Gastroesophageal sphincter (tissue), 4 donors: ENCODE measurements at regions not wholly inside any gene's neighbourhood (a gene's known extent, or its start where the extent isn't known, plus 50 kb on each side); places are given as distances from the start of the nearest gene placed in this dataset.

ENCODE experiments used
- ATAC-seq: fragments of 150-250 bp; one replicate; pipeline ENCODE4 v1.9.1; 2016; ENCODE audit warnings: mild to moderate bottlenecking, moderate library complexity
- H3K27ac ChIP-seq, 4 donors: fragments of 200-600 bp; sonication (generic) in 3 of 4; 1 replicate in 3 of 4; 2 replicates in 1 of 4; pipeline ENCODE4 v1.5.1; 2016 to 2019
- H3K27me3 ChIP-seq: fragments of 200-600 bp; sonication (generic); one replicate; pipeline ENCODE4 v1.5.1; 2019
- H3K36me3 ChIP-seq, 2 donors: fragments of 200-600 bp; sonication (generic); one replicate each; pipeline ENCODE4 v1.5.1; 2019; ENCODE audit warnings: control low read depth in 1 of 2
- H3K4me1 ChIP-seq, 3 donors: fragments of 200-600 bp; sonication (generic); 1 replicate in 2 of 3; 2 replicates in 1 of 3; pipeline ENCODE4 v1.5.1; 2016 to 2019; ENCODE audit warnings: control low read depth in 2 of 3
- H3K4me3 ChIP-seq, 2 donors: fragments of 200-600 bp; sonication (generic); one replicate each; pipeline ENCODE4 v1.5.1; 2019; ENCODE audit warnings: mild to moderate bottlenecking in 1 of 2, moderate library complexity in 1 of 2
- H3K9me3 ChIP-seq, 3 donors: fragments of 200-600 bp; sonication (generic); one replicate each; pipeline ENCODE4 v1.5.1; 2017 to 2019; ENCODE audit warnings: control low read depth in 2 of 3
- CTCF ChIP-seq, 4 experiments: fragments of 200-600 bp in 2 of 4; fragments of 450-650 bp in 2 of 4; sonication (generic) in 1 of 4; IDR thresholded peaks; one replicate each; pipeline ENCODE4 v1.5.1; 2017 to 2019; ENCODE audit warnings: antibody characterized with exemption in 4 of 4, mild to moderate bottlenecking in 2 of 4, moderate library complexity in 2 of 4
- EP300 ChIP-seq: sonication (generic); formaldehyde crosslinking; IDR thresholded peaks from one replicate; pipeline ENCODE4 v1.6.1; 2017; ENCODE audit warnings: antibody characterized with exemption, mild to moderate bottlenecking
- POLR2A ChIP-seq, 2 donors: fragments of 450-650 bp; IDR thresholded peaks; one replicate each; pipeline ENCODE4 v1.6.1; 2017; ENCODE audit warnings: antibody characterized with exemption in 2 of 2, mild to moderate bottlenecking in 2 of 2, moderate library complexity in 1 of 2
- POLR2AphosphoS5 ChIP-seq: sonication (generic); formaldehyde crosslinking; IDR thresholded peaks from one replicate; pipeline ENCODE4 v1.6.1; 2017; ENCODE audit warnings: antibody characterized with exemption
- WGBS, 2 donors: methylation state at CpG; one replicate each; pipeline ENCODE4 v1.1.5; 2018; ENCODE audit warnings: low coverage in 1 of 2; 5-methylcytosine and 5-hydroxymethylcytosine counted together

DNA sequence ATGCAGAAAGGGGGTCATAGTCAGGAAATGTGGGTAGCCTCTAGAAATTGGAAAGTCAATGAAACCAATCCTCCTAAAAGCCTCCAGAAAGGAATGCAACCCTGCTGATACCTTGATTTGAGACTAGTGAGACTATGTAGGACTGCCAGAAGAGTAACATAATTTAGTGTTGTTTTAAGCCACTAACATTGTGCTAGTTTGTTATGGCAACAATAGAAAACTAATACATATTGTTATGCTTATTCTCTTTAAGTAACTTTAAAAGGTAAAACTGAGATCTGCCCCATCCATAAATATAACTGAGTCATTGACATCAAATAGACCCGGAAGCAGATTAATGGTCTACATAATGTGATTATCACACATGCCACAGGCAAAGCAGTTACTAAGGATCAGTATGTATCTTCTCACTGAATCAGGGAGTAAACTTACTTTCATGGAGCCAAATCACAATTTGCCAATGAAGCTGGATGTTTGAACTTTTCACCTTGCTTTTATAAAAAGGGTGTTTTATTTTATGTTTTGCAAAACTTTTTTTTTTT, 146.4 kb upstream of the TMEM106B start:
- no peaks in the 10 kb centered on the region for H3K36me3 ChIP-seq
- 36 to 54% methylated on average over 1 of the region's 1 CpG for WGBS, 2 donors
- H3K4me1 ChIP-seq: no peaks in the 10 kb centered on the region
- ATAC-seq: no peak
- no peaks in the 10 kb centered on the region for H3K9me3 ChIP-seq
- H3K4me3 ChIP-seq: no peak overlapping the region
- no peak overlapping the region for H3K27ac ChIP-seq
- no peaks in the 10 kb centered on the region for H3K27me3 ChIP-seq
- TF ChIP-seq POLR2AphosphoS5 (no peak), CTCF (IDR thresholded peaks at IDR 0.05) (no peak), EP300 (no peak), POLR2A (IDR thresholded peaks at IDR 0.05) (no peak)

DNA sequence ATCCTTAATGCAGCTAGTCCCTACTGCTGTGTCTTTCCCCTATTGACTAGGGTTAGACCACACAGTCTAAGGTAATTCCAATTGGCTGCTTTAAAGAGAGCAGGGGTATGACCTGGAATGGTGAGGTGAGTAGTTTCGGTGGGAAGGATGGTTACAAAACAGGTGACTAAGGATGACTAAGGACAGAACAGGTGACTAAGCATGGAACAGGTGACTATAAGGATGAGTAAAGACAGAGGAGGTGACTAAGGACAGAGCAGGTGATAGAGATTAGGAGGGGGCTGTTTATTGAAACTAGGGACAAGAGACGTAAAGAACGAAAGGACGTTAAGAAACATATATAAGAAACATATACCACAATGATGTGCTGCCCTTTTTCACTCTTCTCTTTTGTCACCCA, 145.1 kb upstream of the TMEM106B start:
- Histone ChIP-seq H3K4me3 (no peak overlapping the region), H3K36me3 (no peaks in the 10 kb centered on the region), H3K4me1 (no peaks in the 10 kb centered on the region), H3K27me3 (no peaks in the 10 kb centered on the region), H3K27ac (no peak overlapping the region), H3K9me3 (no peaks in the 10 kb centered on the region)
- no peak for TF ChIP-seq CTCF (IDR thresholded peaks at IDR 0.05)
- TF ChIP-seq EP300: no peak
- no peak for TF ChIP-seq POLR2A (IDR thresholded peaks at IDR 0.05)
- TF ChIP-seq POLR2AphosphoS5: no peak
- WGBS, 2 donors: 87 to 90% methylated on average over 3 to 4 of the region's 4 CpGs
- no peak for ATAC-seq

- ATAC-seq: peak; percentile 30
- Histone ChIP-seq H3K36me3 (no peaks in the 10 kb centered on the region), H3K27me3 (no peaks in the 10 kb centered on the region), H3K4me1 (no peaks in the 10 kb centered on the region), H3K4me3 (no peak overlapping the region), H3K27ac (no peak overlapping the region), H3K9me3 (no peaks in the 10 kb centered on the region)
- WGBS, 2 donors: 72 to 79% methylated on average over 2 of the region's 2 CpGs
- TF ChIP-seq CTCF (IDR thresholded peaks at IDR 0.05) (no peak), EP300 (no peak), POLR2A (IDR thresholded peaks at IDR 0.05) (no peak), POLR2AphosphoS5 (no peak)
Observed at GRCh38 chr7:12066521-12066920, 144.6 kb upstream of the TMEM106B start.

GRCh38 chr7:12067156-12067831, 143.8 kb upstream of the TMEM106B start:
- peak in 3 of 4 experiments; percentile 7 to 59 (median 11) for TF ChIP-seq CTCF (IDR thresholded peaks at IDR 0.05)
- TF ChIP-seq POLR2A (IDR thresholded peaks at IDR 0.05): no peak
- no peak overlapping the region for H3K4me3 ChIP-seq
- no peaks in the 10 kb centered on the region for H3K9me3 ChIP-seq
- no peaks in the 10 kb centered on the region for H3K27me3 ChIP-seq
- no peaks in the 10 kb centered on the region for H3K4me1 ChIP-seq
- no peaks in the 10 kb centered on the region for H3K36me3 ChIP-seq
- H3K27ac ChIP-seq: no peak overlapping the region
- no peak for ATAC-seq
- WGBS, 2 donors: 40 to 80% methylated on average over 2 to 9 of the region's 13 CpGs

DNA sequence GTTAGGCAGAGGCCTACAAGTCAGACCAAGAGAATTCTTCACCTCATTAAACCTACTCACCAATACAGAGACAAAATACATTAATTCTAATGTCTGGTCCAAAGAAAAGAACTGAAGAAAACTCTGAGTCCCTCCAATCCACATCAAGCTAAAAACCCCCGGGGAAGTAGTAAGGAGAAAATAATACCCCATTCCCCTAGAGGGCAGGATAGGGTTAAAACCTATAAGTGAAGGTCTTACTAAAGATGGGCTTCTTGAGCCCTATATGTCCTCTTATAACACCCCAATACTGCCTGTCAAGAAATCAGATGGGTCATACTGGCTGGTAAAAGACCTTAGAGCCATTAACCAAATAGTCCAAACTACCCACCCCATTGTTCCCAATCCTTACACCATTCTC, 141.3 kb upstream of the TMEM106B start:
- H3K27me3 ChIP-seq: no peaks in the 10 kb centered on the region
- WGBS, 2 donors: 60 to 100% methylated on average over 1 of the region's 1 CpG
- no peak overlapping the region for H3K4me3 ChIP-seq
- ATAC-seq: no peak
- H3K36me3 ChIP-seq: no peaks in the 10 kb centered on the region
- H3K27ac ChIP-seq: no peak overlapping the region
- peaks cover 0 to 5% (median 0%) of the 10 kb centered on the region in 3 donors for H3K9me3 ChIP-seq
- no peaks in the 10 kb centered on the region for H3K4me1 ChIP-seq
- TF ChIP-seq POLR2A (IDR thresholded peaks at IDR 0.05): no peak
- no peak for TF ChIP-seq EP300
- TF ChIP-seq CTCF (IDR thresholded peaks at IDR 0.05): no peak
- TF ChIP-seq POLR2AphosphoS5: no peak
